GM18520 (cell line): ENCODE measurements at regions not wholly inside any gene's neighbourhood (a gene's known extent, or its start where the extent isn't known, plus 50 kb on each side); places are given as distances from the start of the nearest gene placed in this dataset.
"Not testable (repeated sequence)": the region's sequence is repeated elsewhere in the genome, so short reads cannot be mapped to it uniquely, and the experiment has no call there.

Experiments used
- ATAC-seq: cut with Tn5 transposase; IDR thresholded peaks from one replicate; pipeline ENCODE4 v1.9.1; 2021; ENCODE audit not compliant: unreplicated experiment

- not testable (repeated sequence) for ATAC-seq
Observed at GRCh38 chr12:76292891-76293290, 55.3 kb downstream of the BBS10 start.

- not testable (repeated sequence) for ATAC-seq
Observed at GRCh38 chr12:76292305-76292704, 55.9 kb downstream of the BBS10 start.

- ATAC-seq, result no peak
Observed at GRCh38 chr12:76290963-76291859, 57.0 kb downstream of the BBS10 start.

- no peak for ATAC-seq
Observed at GRCh38 chr12:76288218-76288617, 60.0 kb downstream of the BBS10 start.

- no peak for ATAC-seq
Observed at GRCh38 chr12:76284816-76285750, 63.1 kb downstream of the BBS10 start.

GRCh38 chr12:76282744-76283143, 65.5 kb downstream of the BBS10 start:
- no peak for ATAC-seq

GRCh38 chr12:76277480-76277879, 70.7 kb downstream of the BBS10 start:
- no peak for ATAC-seq

- no peak for ATAC-seq
Observed at GRCh38 chr12:76276499-76277151, 71.6 kb downstream of the BBS10 start.

GRCh38 chr12:76275511-76276093, 72.6 kb downstream of the BBS10 start:
- ATAC-seq, result no peak

- ATAC-seq, result no peak
Observed at GRCh38 chr12:76274420-76275083, 73.7 kb downstream of the BBS10 start.

- ATAC-seq, result no peak
Observed at GRCh38 chr12:76272287-76272686, 75.9 kb downstream of the BBS10 start.

- ATAC-seq, result no peak
Observed at GRCh38 chr12:76270657-76271358, 77.4 kb downstream of the BBS10 start.

GRCh38 chr12:76268267-76268666, 79.9 kb downstream of the BBS10 start:
- no peak for ATAC-seq

GRCh38 chr12:76266797-76267196, 81.4 kb downstream of the BBS10 start:
- ATAC-seq, result no peak

GRCh38 chr12:76265424-76266180, 82.6 kb downstream of the BBS10 start:
- no peak for ATAC-seq

GRCh38 chr12:76264611-76265012, 83.6 kb downstream of the BBS10 start:
- no peak for ATAC-seq

GRCh38 chr12:76263696-76264095, 84.5 kb downstream of the BBS10 start:
- no peak for ATAC-seq

- ATAC-seq, result no peak
Observed at GRCh38 chr12:76260390-76260748, 87.8 kb downstream of the BBS10 start.
